CMK (cell line): ENCODE measurements at regions not wholly inside any gene's neighbourhood (a gene's known extent, or its start where the extent isn't known, plus 50 kb on each side); places are given as distances from the start of the nearest gene placed in this dataset.
"Not testable (repeated sequence)": the region's sequence is repeated elsewhere in the genome, so short reads cannot be mapped to it uniquely, and the experiment has no call there.

ENCODE experiments used
- DNase-seq: peaks from one replicate; pipeline ENCODE4 v3.0.0-alpha.2; 2010; ENCODE audit warnings: low read depth

DNA sequence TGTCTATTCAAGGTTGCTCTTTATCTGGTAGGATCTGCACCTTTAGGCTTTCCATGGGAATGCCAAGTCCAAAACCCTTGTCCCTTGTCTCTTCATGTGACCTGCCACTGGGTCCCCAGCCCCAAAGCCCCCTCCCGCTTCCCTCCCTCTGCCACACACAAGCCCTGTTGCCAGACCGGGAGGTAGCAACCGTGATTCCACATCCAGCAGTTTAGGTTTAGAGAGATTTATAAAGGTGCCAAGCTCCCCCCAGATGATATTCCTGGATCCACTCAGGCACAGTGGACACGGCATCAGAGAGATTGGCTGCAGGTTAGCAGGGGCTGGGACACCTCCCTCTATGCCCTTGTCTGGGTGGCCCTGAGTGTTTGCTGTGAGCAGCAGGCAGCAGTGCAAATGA lies 504.7 kb downstream of the CCDC171 start:
- no peak for DNase-seq

- no peak for DNase-seq
These were observed 505.3 kb downstream of the CCDC171 start for GRCh38 chr9:16058131-16058549.

GRCh38 chr9:16060436-16061129 lies 507.7 kb downstream of the CCDC171 start:
- no peak for DNase-seq

- DNase-seq: no peak
These were observed 509.8 kb downstream of the CCDC171 start for GRCh38 chr9:16062542-16063240.

DNA sequence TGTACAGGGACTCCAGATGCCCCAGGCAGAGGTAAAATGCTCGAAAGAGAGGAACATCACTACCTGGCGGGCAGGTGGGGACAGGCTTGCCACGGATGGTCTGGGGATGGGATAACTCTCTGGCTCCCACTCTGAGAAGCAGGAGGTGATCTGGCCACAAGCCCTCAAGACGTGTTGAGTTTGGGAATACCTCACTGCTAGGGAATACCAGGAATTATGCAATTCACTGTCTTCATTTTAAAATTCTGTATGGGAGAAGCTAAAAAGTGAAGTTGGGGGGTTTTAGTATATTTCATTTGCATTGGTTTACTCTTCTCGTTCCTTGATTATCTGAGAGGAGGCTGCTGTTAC lies 510.4 kb downstream of the CCDC171 start:
- no peak for DNase-seq

GRCh38 chr9:16064771-16065170 lies 511.9 kb downstream of the CCDC171 start:
- DNase-seq: no peak

DNA sequence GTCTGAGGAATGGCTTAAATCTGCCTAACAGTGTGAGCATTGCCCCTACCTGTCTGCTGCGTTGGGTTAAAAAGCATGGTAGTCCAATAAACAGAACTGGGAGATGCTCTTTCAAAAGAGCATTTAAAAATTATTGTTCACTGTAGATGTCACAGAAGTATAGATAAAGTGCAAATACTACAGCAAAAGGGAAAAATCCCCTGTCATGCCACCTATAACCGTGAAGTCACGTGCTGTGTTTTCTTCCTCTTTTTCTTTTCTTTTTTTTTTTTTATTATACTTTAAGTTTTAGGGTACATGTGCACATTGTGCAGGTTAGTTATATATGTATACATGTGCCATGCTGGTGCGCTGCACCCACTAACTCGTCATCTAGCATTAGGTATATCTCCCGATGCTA lies 513.4 kb downstream of the CCDC171 start:
- DNase-seq: not testable (repeated sequence)

DNA sequence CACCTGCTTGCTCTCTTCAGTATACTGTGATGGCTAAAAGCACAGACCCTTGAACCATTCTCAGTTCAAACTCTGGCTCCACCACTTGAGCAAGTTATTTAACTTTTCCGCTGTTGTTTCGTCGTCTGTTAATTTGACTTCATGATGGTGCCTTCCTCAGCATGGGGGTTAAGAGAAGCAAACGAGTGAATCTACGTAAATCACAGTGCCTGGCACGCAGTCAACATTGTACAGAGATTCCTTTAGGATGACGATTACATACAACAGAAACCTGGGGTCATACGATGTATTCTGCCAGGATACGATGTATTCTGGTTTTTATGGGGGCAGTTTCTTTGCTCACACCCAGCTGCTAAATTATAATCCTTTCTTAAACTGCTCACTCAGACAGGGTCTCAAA lies 515.6 kb downstream of the CCDC171 start:
- DNase-seq: no peak

GRCh38 chr9:16069249-16069648 lies 516.4 kb downstream of the CCDC171 start:
- no peak for DNase-seq

DNA sequence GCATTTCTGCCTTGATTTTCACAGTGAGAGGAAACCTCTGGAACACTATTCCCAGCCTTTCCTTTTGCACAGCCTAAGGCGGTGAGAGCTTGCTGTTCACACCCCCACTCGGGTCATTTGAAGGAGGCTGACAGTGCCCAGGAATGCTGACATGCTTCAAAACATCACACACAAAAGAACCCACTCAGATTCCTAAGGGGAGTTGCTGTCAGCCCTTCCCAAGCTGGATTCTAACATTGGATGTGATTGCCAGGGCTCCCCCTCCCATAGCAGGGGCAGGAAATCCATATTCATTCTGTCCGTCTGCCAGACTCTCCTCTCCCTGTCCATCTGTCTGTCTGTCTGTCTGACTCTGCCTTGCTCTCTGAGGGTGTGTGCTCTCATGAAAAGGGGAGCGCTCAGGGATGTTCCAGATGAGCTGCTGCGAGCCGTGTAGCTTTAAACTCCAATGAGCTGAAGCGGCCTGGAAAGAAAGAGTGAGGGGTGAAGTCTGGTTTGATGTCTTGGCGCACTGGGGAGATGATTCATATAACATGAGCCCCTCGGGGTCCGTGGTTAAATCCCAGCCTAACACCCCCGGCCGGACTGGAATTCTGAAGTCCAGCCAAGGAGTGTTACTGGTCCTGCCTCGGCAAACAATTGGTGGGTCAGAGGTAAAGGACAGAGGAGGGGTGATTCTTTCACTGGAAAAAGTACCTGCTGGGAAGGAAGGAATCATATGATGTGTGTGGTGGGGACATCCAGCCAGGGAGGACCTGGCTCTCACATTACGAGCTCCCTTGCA lies 517.0 kb downstream of the CCDC171 start:
- no peak for DNase-seq

- no peak for DNase-seq
These were observed 517.8 kb downstream of the CCDC171 start for GRCh38 chr9:16070455-16071145.

GRCh38 chr9:16071400-16071799 lies 518.6 kb downstream of the CCDC171 start:
- DNase-seq: no peak

DNA sequence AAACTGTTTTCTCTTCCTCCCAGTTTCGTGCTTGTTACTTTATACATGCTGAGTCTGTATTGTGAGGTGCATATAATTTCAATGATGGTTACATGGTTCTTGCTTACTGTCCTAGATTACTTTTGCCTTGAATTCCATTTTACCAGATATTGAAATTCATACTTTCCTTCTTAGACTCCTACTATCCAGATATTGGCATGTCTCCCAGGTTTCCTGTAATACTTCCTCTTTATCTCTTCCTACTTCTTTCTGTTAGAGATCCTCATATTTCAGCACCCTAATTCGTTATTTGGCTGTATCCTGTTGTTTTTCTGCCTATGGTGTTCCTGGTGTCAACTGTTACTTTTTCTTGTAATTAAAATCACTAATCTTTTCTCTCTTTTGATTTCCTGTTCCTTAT lies 522.1 kb downstream of the CCDC171 start:
- DNase-seq: no peak

- no peak for DNase-seq
These were observed 522.9 kb downstream of the CCDC171 start for GRCh38 chr9:16075696-16076095.

- DNase-seq: no peak
These were observed 523.7 kb downstream of the CCDC171 start for GRCh38 chr9:16076511-16076910.

DNA sequence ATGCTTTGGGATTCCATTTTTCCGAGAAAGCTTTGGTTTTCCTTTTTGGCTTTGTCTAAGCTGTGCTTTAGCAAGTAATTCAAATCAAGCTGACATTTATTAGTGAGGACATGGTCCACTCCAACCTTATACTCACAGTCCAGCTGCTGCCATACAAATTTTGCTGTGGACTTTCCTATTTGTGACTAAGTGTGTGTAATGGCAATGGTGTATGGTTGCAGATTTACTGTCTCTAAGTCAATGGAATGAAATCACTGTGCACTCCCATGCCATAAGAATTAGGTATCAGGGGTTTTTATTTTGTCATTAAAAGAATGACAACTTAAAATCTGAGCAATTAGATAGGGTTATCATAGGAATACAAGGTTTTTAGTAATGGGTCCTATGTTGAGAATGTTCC lies 530.0 kb downstream of the CCDC171 start:
- no peak for DNase-seq

- DNase-seq: no peak
These were observed 532.4 kb downstream of the CCDC171 start for GRCh38 chr9:16085167-16085726.

- DNase-seq: peak; percentile 3
These were observed 538.2 kb downstream of the CCDC171 start for GRCh38 chr9:16090907-16091629.

DNA sequence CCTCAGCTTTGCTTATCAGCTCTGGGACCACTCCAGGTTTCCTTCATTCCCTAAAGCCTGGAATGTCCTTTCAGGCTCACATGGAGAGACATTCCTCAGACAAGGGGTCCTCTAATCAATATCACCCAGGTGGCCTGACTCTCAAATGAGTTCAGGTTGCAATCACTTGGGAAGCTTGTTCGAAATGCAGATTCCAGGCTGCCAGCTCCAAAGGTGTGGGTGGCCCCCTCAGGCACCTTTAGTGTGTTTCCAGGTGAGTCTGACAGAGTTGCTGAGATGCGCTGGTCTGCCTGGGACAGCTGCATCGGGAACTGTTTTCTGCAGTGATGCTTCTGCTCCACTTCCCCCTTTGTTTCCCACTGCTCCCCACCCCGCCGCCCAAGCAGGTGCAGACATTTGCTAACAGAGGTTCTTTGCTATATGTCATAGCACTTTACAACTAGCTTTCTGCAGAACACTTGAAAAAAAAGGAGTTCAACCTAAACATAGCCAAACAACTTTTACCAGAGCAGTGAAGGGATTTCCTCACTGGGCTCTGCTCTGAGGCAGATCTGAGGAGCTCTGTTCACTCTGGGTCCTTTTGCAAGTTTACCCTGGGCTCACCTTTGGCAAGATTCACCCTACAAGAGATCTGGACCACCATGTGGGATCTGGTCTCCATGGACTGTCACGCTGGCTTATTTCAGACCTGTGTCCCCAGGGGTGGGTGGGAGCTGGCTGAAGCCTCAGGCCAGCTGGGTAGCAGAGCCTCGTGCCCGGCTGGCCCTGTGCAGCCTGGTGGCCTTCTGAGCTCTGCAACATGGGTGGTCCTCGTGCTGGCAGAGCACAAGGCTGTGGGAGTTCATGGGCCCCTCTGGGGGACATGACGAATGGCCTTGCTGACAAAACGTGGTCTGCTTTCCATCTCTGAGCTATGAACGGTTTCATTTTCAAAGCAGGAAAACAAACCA lies 539.6 kb downstream of the CCDC171 start:
- DNase-seq: no peak

- DNase-seq: no peak
These were observed 545.5 kb downstream of the CCDC171 start for GRCh38 chr9:16098306-16098705.
